CD14-positive monocyte (primary cell): ENCODE measurements at regions not wholly inside any gene's neighbourhood (a gene's known extent, or its start where the extent isn't known, plus 50 kb on each side); places are given as distances from the start of the nearest gene placed in this dataset.

Source experiments
- DNase-seq, 3 donors: peaks; one replicate each; pipeline ENCODE4 v3.0.0-alpha.2; 2011 to 2022
- H2AFZ ChIP-seq: 2 replicates; pipeline ENCODE4 v1.6.0; 2012; ENCODE audit warnings: mild to moderate bottlenecking, low read depth, low read length, inconsistent platforms; ENCODE audit not compliant: insufficient read depth, poor library complexity, severe bottlenecking
- H3K27ac ChIP-seq, 2 donors: 1 replicate in 1 of 2; 2 replicates in 1 of 2; pipeline ENCODE4 v1.5.1; 2012 to 2013; ENCODE audit warnings: low read length in 2 of 2, control low read depth in 1 of 2, inconsistent platforms in 1 of 2, low read depth in 1 of 2, mild to moderate bottlenecking in 1 of 2
- H3K27me3 ChIP-seq, 2 donors: one replicate each; pipeline versions ENCODE4 v1.6.0 to v1.6.1; 2011 to 2013; ENCODE audit warnings: low read length in 2 of 2; ENCODE audit not compliant: control insufficient read depth in 2 of 2, insufficient read depth in 2 of 2
- H3K36me3 ChIP-seq, 2 donors: replicated peaks in 1 of 2; 1 replicate in 1 of 2; 2 replicates in 1 of 2; pipeline versions ENCODE4 v1.5.1 to v1.6.1; 2012 to 2013; ENCODE audit warnings: low read length in 2 of 2, control low read depth in 1 of 2, inconsistent platforms in 1 of 2, mild to moderate bottlenecking in 1 of 2; ENCODE audit not compliant: insufficient read depth in 2 of 2, control insufficient read depth in 1 of 2
- H3K4me1 ChIP-seq, 2 donors: 1 replicate in 1 of 2; 2 replicates in 1 of 2; pipeline versions ENCODE4 v1.5.1 to v1.6.1; 2012 to 2013; ENCODE audit warnings: low read length in 2 of 2, control low read depth in 1 of 2, inconsistent platforms in 1 of 2, mild to moderate bottlenecking in 1 of 2, moderate library complexity in 1 of 2; ENCODE audit not compliant: insufficient read depth in 2 of 2, control insufficient read depth in 1 of 2
- H3K4me2 ChIP-seq: replicated peaks from 2 replicates; pipeline ENCODE3; 2012; ENCODE audit warnings: low read length, moderate library complexity, mild to moderate bottlenecking; ENCODE audit not compliant: poor library complexity, severe bottlenecking; ENCODE audit errors: extremely low read depth
- H3K4me3 ChIP-seq, 3 experiments: fragments of 200-600 bp in 1 of 3; sonication (generic) in 1 of 3; replicated peaks in 1 of 3; 1 replicate in 2 of 3; 2 replicates in 1 of 3; pipeline ENCODE4 v1.5.1; 2011 to 2013; ENCODE audit warnings: low read length in 3 of 3, mild to moderate bottlenecking in 3 of 3, control low read depth in 2 of 3, low read depth in 2 of 3, inconsistent platforms in 1 of 3, moderate library complexity in 1 of 3
- H3K79me2 ChIP-seq: 2 replicates; pipeline ENCODE4 v1.6.0; 2012; ENCODE audit warnings: mild to moderate bottlenecking, control low read depth, inconsistent platforms, low read length, moderate library complexity; ENCODE audit not compliant: insufficient read depth
- H3K9ac ChIP-seq: 2 replicates; pipeline ENCODE4 v1.6.0; 2017; ENCODE audit warnings: low read length, mild to moderate bottlenecking; ENCODE audit not compliant: insufficient read depth, poor library complexity, severe bottlenecking
- H3K9me3 ChIP-seq, 2 donors: replicated peaks in 1 of 2; 1 replicate in 1 of 2; 2 replicates in 1 of 2; pipeline versions ENCODE4 v1.5.1 to v1.6.1; 2012 to 2013; ENCODE audit warnings: low read length in 2 of 2, control low read depth in 1 of 2; ENCODE audit not compliant: control insufficient read depth in 1 of 2, insufficient read depth in 1 of 2
- H4K20me1 ChIP-seq: 2 replicates; pipeline ENCODE4 v1.6.0; 2012; ENCODE audit warnings: mild to moderate bottlenecking, low read length, control low read depth, moderate library complexity; ENCODE audit not compliant: insufficient read depth
- H3K27ac Mint-ChIP-seq, 7 donors: one replicate each; pipeline ENCODE4 v1.8.0; 2020; ENCODE audit warnings: mild to moderate bottlenecking in 7 of 7, mixed read lengths in 7 of 7, moderate library complexity in 6 of 7, inconsistent platforms in 2 of 7
- H3K27me3 Mint-ChIP-seq, 3 donors: one replicate each; pipeline ENCODE4 v1.8.0; 2021 to 2022; ENCODE audit warnings: low read depth in 3 of 3, mild to moderate bottlenecking in 3 of 3, mixed read lengths in 3 of 3, moderate library complexity in 3 of 3, inconsistent platforms in 1 of 3
- H3K36me3 Mint-ChIP-seq, 2 donors: one replicate each; pipeline ENCODE4 v1.8.0; 2020; ENCODE audit warnings: mixed read lengths in 2 of 2, inconsistent platforms in 1 of 2, mild to moderate bottlenecking in 1 of 2
- H3K4me1 Mint-ChIP-seq: one replicate; pipeline ENCODE4 v1.8.0; 2020; ENCODE audit warnings: mild to moderate bottlenecking, mixed read lengths
- H3K4me3 Mint-ChIP-seq, 2 donors: one replicate each; pipeline ENCODE4 v1.8.0; 2020; ENCODE audit warnings: mild to moderate bottlenecking in 2 of 2, mixed read lengths in 2 of 2, moderate library complexity in 1 of 2
- H3K9me3 Mint-ChIP-seq, 7 donors: one replicate each; pipeline ENCODE4 v1.8.0; 2020 to 2022; ENCODE audit warnings: mixed read lengths in 7 of 7, mild to moderate bottlenecking in 6 of 7, moderate library complexity in 6 of 7, inconsistent platforms in 2 of 7
- WGBS: methylation state at CpG from one replicate; pipeline ENCODE4 v1.1.5; 2013; ENCODE audit warnings: missing lambda C conversion rate; ENCODE audit not compliant: insufficient coverage; 5-methylcytosine and 5-hydroxymethylcytosine counted together
- intact Hi-C, 2 donors: fragments of 100-400 bp; cut with micrococcal nuclease; formaldehyde crosslinking; loops; one replicate each; pipeline versions ENCODE4 v1.15.0 to v1.15.1; 2023
- TF ChIP-seq, protein P1 (sequence below): fragments of 200-600 bp; IDR thresholded peaks from one replicate; pipeline ENCODE4 v1.8.0; 2022; ENCODE audit warnings: antibody characterized with exemption, mild to moderate bottlenecking

DNA sequence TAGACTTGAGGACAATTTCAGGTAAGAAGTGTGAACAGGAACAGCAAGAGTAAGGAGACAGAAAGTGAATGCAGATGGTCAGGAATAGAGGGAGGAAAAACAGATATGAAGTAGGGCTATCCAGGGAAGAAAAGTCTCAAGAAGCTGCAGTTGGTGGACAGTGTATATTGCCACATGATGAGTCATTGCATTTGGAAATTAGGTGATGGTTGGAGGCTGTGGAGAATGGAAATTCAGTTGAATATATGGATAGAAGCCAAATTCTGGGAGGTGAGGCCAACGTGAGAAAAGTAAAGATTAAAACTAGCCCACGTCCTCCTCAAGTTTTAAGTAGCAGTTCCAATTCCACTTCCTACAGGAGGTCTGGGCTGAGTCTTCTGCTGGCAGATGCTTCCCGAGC is 158.4 kb downstream of the UBE2E3 start:
- no peaks in the 10 kb centered on the region for H3K36me3 ChIP-seq
- no peak overlapping the region for H2AFZ ChIP-seq
- TF ChIP-seq, protein P1, sequence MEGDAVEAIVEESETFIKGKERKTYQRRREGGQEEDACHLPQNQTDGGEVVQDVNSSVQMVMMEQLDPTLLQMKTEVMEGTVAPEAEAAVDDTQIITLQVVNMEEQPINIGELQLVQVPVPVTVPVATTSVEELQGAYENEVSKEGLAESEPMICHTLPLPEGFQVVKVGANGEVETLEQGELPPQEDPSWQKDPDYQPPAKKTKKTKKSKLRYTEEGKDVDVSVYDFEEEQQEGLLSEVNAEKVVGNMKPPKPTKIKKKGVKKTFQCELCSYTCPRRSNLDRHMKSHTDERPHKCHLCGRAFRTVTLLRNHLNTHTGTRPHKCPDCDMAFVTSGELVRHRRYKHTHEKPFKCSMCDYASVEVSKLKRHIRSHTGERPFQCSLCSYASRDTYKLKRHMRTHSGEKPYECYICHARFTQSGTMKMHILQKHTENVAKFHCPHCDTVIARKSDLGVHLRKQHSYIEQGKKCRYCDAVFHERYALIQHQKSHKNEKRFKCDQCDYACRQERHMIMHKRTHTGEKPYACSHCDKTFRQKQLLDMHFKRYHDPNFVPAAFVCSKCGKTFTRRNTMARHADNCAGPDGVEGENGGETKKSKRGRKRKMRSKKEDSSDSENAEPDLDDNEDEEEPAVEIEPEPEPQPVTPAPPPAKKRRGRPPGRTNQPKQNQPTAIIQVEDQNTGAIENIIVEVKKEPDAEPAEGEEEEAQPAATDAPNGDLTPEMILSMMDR = no peak
- intact Hi-C loops = no loop called here
- H3K27ac Mint-ChIP-seq = no peak overlapping the region
- H3K9ac ChIP-seq = no peak overlapping the region
- no peaks in the 10 kb centered on the region for H3K27me3 Mint-ChIP-seq
- no peaks in the 10 kb centered on the region for H3K36me3 Mint-ChIP-seq
- no peak overlapping the region for H3K4me3 ChIP-seq
- H3K4me1 ChIP-seq = no peaks in the 10 kb centered on the region
- H3K4me2 ChIP-seq = no peak overlapping the region
- WGBS = no CpG with 5 or more reads among the region's 3 CpGs
- no peaks in the 10 kb centered on the region for H3K27me3 ChIP-seq
- H3K79me2 ChIP-seq = no peaks in the 10 kb centered on the region
- peaks cover 0 to 7% (median 3%) of the 10 kb centered on the region in 7 donors for H3K9me3 Mint-ChIP-seq
- H3K4me1 Mint-ChIP-seq = peaks cover 3% of the 10 kb centered on the region
- H3K27ac ChIP-seq = no peak overlapping the region
- peaks cover 0 to 7% of the 10 kb centered on the region in 2 donors for H3K9me3 ChIP-seq
- DNase-seq = no peak
- no peak overlapping the region for H3K4me3 Mint-ChIP-seq
- H4K20me1 ChIP-seq = no peaks in the 10 kb centered on the region

DNA sequence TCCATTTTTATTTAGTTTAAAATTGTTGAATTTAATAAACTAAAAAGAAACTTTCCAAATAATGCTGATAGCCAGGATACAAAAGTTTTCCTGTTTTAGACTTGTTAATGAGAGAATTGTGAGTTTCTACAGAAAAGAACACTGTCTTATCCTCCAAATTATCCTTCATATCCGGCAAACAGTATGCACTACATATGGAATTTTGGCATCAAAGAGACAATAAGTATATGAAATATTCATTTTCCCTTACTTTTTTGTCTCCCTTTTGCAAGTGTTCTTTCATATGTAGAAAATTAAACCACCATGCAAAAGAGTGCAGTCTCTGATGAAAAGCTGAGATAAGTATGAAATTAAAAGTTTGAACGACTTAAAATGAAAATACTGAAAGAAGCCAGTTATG is 159.4 kb downstream of the UBE2E3 start:
- intact Hi-C loops = no loop called here
- no CpG with 5 or more reads among the region's 2 CpGs for WGBS

More for the DNA sequence above, 159.4 kb downstream of the UBE2E3 start:
- Histone ChIP-seq H3K9ac (no peak overlapping the region), H3K27ac (no peak overlapping the region), H3K9me3 (peaks cover 0 to 3% of the 10 kb centered on the region in 2 donors), H3K4me1 (no peaks in the 10 kb centered on the region), H2AFZ (no peak overlapping the region), H3K27me3 (no peaks in the 10 kb centered on the region), H3K4me3 (no peak overlapping the region), H3K4me2 (no peak overlapping the region), H4K20me1 (no peaks in the 10 kb centered on the region), H3K79me2 (no peaks in the 10 kb centered on the region), H3K36me3 (no peaks in the 10 kb centered on the region)
- TF ChIP-seq, protein P1 = no peak
- Mint-ChIP-seq H3K4me1 (peaks cover 3% of the 10 kb centered on the region), H3K4me3 (no peak overlapping the region), H3K27me3 (no peaks in the 10 kb centered on the region), H3K36me3 (no peaks in the 10 kb centered on the region), H3K9me3 (peaks cover 0 to 7% (median 3%) of the 10 kb centered on the region in 7 donors), H3K27ac (no peak overlapping the region)
- DNase-seq = no peak
